ENCODE measurements at regions not wholly inside any gene's neighbourhood (a gene's known extent, or its start where the extent isn't known, plus 50 kb on each side); places are given as distances from the start of the nearest gene placed in this dataset.
"Not testable (repeated sequence)": the region's sequence is repeated elsewhere in the genome, so short reads cannot be mapped to it uniquely, and the experiment has no call there.

- no peak for DNase-seq
These were observed 419.9 kb downstream of the ARL4A start for GRCh38 chr7:13107291-13107690.

GRCh38 chr7:13108061-13108460 lies 420.6 kb downstream of the ARL4A start:
- DNase-seq: no peak

- DNase-seq: no peak
These were observed 421.8 kb downstream of the ARL4A start for GRCh38 chr7:13109201-13109600.

GRCh38 chr7:13110107-13110506 lies 422.7 kb downstream of the ARL4A start:
- no peak for DNase-seq

GRCh38 chr7:13111230-13111629 lies 423.8 kb downstream of the ARL4A start:
- DNase-seq: no peak

GRCh38 chr7:13114240-13114639 lies 426.8 kb downstream of the ARL4A start:
- DNase-seq: not testable (repeated sequence)

GRCh38 chr7:13115157-13115772 lies 427.8 kb downstream of the ARL4A start:
- DNase-seq: no peak

GRCh38 chr7:13115855-13116254 lies 428.4 kb downstream of the ARL4A start:
- no peak for DNase-seq

- DNase-seq: no peak
These were observed 429.7 kb downstream of the ARL4A start for GRCh38 chr7:13117103-13117502.

- no peak for DNase-seq
These were observed 430.2 kb downstream of the ARL4A start for GRCh38 chr7:13117592-13117991.

GRCh38 chr7:13124629-13125028 lies 437.2 kb downstream of the ARL4A start:
- DNase-seq: not testable (repeated sequence)

GRCh38 chr7:13126347-13126746 lies 438.9 kb downstream of the ARL4A start:
- DNase-seq: no peak

GRCh38 chr7:13130321-13130720 lies 442.9 kb downstream of the ARL4A start:
- no peak for DNase-seq

GRCh38 chr7:13130906-13131305 lies 443.5 kb downstream of the ARL4A start:
- not testable (repeated sequence) for DNase-seq

- no peak for DNase-seq
These were observed 444.9 kb downstream of the ARL4A start for GRCh38 chr7:13132314-13132713.

GRCh38 chr7:13136345-13136744 lies 448.9 kb downstream of the ARL4A start:
- not testable (repeated sequence) for DNase-seq

GRCh38 chr7:13139436-13139835 lies 452.0 kb downstream of the ARL4A start:
- DNase-seq: no peak

- DNase-seq: no peak
These were observed 457.2 kb downstream of the ARL4A start for GRCh38 chr7:13144673-13145072.

GRCh38 chr7:13148548-13148947 lies 461.1 kb downstream of the ARL4A start:
- DNase-seq: no peak

- DNase-seq: no peak
These were observed 464.5 kb downstream of the ARL4A start for GRCh38 chr7:13151978-13152377.

- DNase-seq: no peak
These were observed 465.3 kb downstream of the ARL4A start for GRCh38 chr7:13152755-13153154.

GRCh38 chr7:13153266-13153665 lies 465.8 kb downstream of the ARL4A start:
- no peak for DNase-seq

GRCh38 chr7:13153742-13154141 lies 466.3 kb downstream of the ARL4A start:
- DNase-seq: no peak

GRCh38 chr7:13155188-13155587 lies 467.8 kb downstream of the ARL4A start:
- no peak for DNase-seq

GRCh38 chr7:13159003-13159402 lies 471.6 kb downstream of the ARL4A start:
- DNase-seq: no peak

All from stimulated activated CD4-positive, alpha-beta T cell treated with anti-CD3 and anti-CD28 coated beads, Interleukin-4, amount 100 ng/mL, for 24 hours (primary cell).